ENCODE measurements at regions not wholly inside any gene's neighbourhood (a gene's known extent, or its start where the extent isn't known, plus 50 kb on each side); places are given as distances from the start of the nearest gene placed in this dataset.

- TF ChIP-seq CTCF (IDR thresholded peaks at IDR 0.05; ENCODE audit: control insufficient read depth, insufficient read depth, low read depth, low read length, missing control alignments) = no peak
- no peak for DNase-seq (ENCODE audit: low read depth)
- H3K4me3 ChIP-seq (ENCODE audit: control insufficient read depth, low read depth, low read length) = no peak overlapping the region
Measured at GRCh38 chr6:66238851-66239250, 531.8 kb upstream of the EYS start.

GRCh38 chr6:66232890-66233289 is 525.9 kb upstream of the EYS start:
- no peak overlapping the region for H3K4me3 ChIP-seq (ENCODE audit: control insufficient read depth, low read depth, low read length)
- no peak for TF ChIP-seq CTCF (IDR thresholded peaks at IDR 0.05; ENCODE audit: control insufficient read depth, insufficient read depth, low read depth, low read length, missing control alignments)
- DNase-seq (ENCODE audit: low read depth) = no peak

GRCh38 chr6:66230591-66230990 is 523.6 kb upstream of the EYS start:
- no peak for TF ChIP-seq CTCF (IDR thresholded peaks at IDR 0.05; ENCODE audit: control insufficient read depth, insufficient read depth, low read depth, low read length, missing control alignments)
- no peak for DNase-seq (ENCODE audit: low read depth)

GRCh38 chr6:66226109-66226508 is 519.1 kb upstream of the EYS start:
- no peak for TF ChIP-seq CTCF (IDR thresholded peaks at IDR 0.05; ENCODE audit: control insufficient read depth, insufficient read depth, low read depth, low read length, missing control alignments)
- no peak overlapping the region for H3K4me3 ChIP-seq (ENCODE audit: control insufficient read depth, low read depth, low read length)
- no peak for DNase-seq (ENCODE audit: low read depth)

More at GRCh38 chr6:66230591-66230990, 523.6 kb upstream of the EYS start:
- no peak overlapping the region for H3K4me3 ChIP-seq (ENCODE audit: control insufficient read depth, low read depth, low read length)

GRCh38 chr6:66210964-66211363 is 503.9 kb upstream of the EYS start:
- TF ChIP-seq CTCF (IDR thresholded peaks at IDR 0.05; ENCODE audit: control insufficient read depth, insufficient read depth, low read depth, low read length, missing control alignments) = no peak
- DNase-seq (ENCODE audit: low read depth) = no peak
- no peak overlapping the region for H3K4me3 ChIP-seq (ENCODE audit: control insufficient read depth, low read depth, low read length)

GRCh38 chr6:66200390-66200789 is 493.4 kb upstream of the EYS start:
- DNase-seq (ENCODE audit: low read depth) = no peak
- no peak for TF ChIP-seq CTCF (IDR thresholded peaks at IDR 0.05; ENCODE audit: control insufficient read depth, insufficient read depth, low read depth, low read length, missing control alignments)
- no peak overlapping the region for H3K4me3 ChIP-seq (ENCODE audit: control insufficient read depth, low read depth, low read length)

- DNase-seq (ENCODE audit: low read depth) = no peak
- H3K4me3 ChIP-seq (ENCODE audit: control insufficient read depth, low read depth, low read length) = no peak overlapping the region
- no peak for TF ChIP-seq CTCF (IDR thresholded peaks at IDR 0.05; ENCODE audit: control insufficient read depth, insufficient read depth, low read depth, low read length, missing control alignments)
Measured at GRCh38 chr6:66199171-66199570, 492.1 kb upstream of the EYS start.

Measured in AG09309 (cell line).